Thoracic aorta (tissue), 2 donors: ENCODE measurements at regions not wholly inside any gene's neighbourhood (a gene's known extent, or its start where the extent isn't known, plus 50 kb on each side); places are given as distances from the start of the nearest gene placed in this dataset.

Experiments
- ATAC-seq: fragments of 150-250 bp; one replicate; pipeline ENCODE4 v1.8.0; 2017; ENCODE audit warnings: low read depth; ENCODE audit not compliant: insufficient number of reproducible peaks, low FRiP score
- DNase-seq: peaks from one replicate; pipeline ENCODE4 v3.0.0-alpha.2; 2020; ENCODE audit warnings: low spot score
- H3K27ac ChIP-seq, 2 donors: fragments of 200-600 bp; sonication (generic); 1 replicate in 1 of 2; 2 replicates in 1 of 2; pipeline ENCODE4 v1.5.1; 2016; ENCODE audit warnings: mild to moderate bottlenecking in 2 of 2, moderate library complexity in 2 of 2
- H3K27me3 ChIP-seq: fragments of 200-600 bp; sonication (generic); replicated peaks from 2 replicates; pipeline ENCODE4 v1.6.0; 2016; ENCODE audit warnings: mild to moderate bottlenecking; ENCODE audit not compliant: insufficient read depth
- H3K36me3 ChIP-seq: fragments of 200-600 bp; sonication (generic); one replicate; pipeline ENCODE4 v1.5.1; 2016
- H3K4me1 ChIP-seq, 2 donors: fragments of 200-600 bp; sonication (generic); 1 replicate in 1 of 2; 2 replicates in 1 of 2; pipeline versions ENCODE4 v1.5.1 to v1.6.0; 2016; ENCODE audit warnings: low read depth in 2 of 2, mild to moderate bottlenecking in 1 of 2; ENCODE audit not compliant: control insufficient read depth in 1 of 2
- H3K4me3 ChIP-seq: fragments of 200-600 bp; sonication (generic); 2 replicates; pipeline ENCODE4 v1.5.1; 2016; ENCODE audit warnings: mild to moderate bottlenecking
- H3K9me3 ChIP-seq: fragments of 200-600 bp; sonication (generic); 2 replicates; pipeline ENCODE4 v1.5.1; 2016
- TF ChIP-seq, protein P1 (sequence below): fragments of 200-600 bp; sonication (generic); IDR thresholded peaks from one replicate; pipeline ENCODE4 v1.5.1; 2019; ENCODE audit warnings: antibody characterized with exemption

DNA sequence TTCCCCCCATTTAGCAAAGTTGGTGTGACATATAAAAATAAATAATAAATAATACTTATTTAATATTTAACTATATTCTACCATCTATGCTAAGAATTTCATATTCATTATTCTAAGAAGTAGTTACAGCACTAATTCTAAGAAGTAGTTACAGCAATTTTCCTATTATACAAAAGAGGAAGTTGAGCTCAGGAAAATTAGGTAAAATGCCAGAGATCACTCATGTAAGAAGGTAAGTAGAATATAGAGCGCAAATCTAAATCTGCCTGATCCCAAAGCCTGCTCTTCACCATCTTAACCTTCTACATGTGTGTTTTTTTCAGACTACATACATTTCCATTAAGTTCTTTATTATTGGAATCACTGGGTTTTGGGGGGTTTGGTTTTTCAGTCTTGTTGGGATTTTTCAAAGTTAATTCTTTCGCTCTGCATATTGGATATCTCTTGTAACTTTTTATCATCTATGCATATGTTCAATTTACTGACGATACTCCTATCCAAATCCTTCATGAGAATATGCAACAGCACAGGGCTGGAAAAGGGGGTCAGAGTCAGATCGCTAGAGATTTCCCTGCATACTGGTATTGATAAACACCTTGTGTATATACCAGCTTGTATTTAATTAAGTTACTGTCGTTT lies 852.1 kb downstream of the MAT2B start:
- TF ChIP-seq, protein P1, sequence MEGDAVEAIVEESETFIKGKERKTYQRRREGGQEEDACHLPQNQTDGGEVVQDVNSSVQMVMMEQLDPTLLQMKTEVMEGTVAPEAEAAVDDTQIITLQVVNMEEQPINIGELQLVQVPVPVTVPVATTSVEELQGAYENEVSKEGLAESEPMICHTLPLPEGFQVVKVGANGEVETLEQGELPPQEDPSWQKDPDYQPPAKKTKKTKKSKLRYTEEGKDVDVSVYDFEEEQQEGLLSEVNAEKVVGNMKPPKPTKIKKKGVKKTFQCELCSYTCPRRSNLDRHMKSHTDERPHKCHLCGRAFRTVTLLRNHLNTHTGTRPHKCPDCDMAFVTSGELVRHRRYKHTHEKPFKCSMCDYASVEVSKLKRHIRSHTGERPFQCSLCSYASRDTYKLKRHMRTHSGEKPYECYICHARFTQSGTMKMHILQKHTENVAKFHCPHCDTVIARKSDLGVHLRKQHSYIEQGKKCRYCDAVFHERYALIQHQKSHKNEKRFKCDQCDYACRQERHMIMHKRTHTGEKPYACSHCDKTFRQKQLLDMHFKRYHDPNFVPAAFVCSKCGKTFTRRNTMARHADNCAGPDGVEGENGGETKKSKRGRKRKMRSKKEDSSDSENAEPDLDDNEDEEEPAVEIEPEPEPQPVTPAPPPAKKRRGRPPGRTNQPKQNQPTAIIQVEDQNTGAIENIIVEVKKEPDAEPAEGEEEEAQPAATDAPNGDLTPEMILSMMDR, result no peak

DNA sequence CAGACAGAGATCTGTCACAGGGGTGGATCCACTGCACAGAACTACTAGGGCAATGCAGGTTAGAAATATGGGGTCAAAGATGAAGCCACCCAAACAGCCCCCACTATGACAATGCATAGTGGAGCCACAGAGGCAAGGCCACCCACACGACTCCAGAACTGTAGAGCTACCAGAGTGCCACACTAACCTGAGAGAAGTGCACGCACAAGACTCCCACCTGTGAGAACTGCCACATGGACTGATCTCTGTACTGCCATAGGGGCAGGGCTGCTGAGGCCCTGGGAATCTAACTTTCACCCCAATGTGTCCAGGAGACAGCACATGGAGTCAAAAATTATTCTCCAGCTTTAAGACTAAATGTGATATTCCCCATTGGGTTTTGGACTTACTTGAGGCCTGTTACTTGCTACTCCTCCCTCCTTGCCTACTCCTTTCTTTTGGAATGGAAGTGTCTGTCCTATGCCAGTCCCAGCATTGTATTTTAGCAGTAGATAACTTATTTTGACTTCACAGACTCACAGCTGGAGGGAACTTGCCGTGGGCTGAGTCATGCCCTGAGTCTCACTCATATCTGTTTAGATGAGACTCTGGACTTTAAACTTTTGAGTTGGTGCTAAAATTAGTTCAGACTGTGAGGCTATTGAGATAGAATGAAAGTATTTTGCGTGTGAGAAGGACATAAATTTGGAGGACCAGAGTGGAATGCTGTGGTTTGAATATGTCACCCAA lies 853.3 kb downstream of the MAT2B start:
- TF ChIP-seq, protein P1, result no peak
- DNase-seq, result no peak
- H3K4me3 ChIP-seq, result no peak overlapping the region
- no peak for ATAC-seq
- H3K36me3 ChIP-seq, result no peaks in the 10 kb centered on the region
- H3K9me3 ChIP-seq, result no peaks in the 10 kb centered on the region
- H3K27ac ChIP-seq, result no peak overlapping the region
- H3K4me1 ChIP-seq, result no peaks in the 10 kb centered on the region
- H3K27me3 ChIP-seq, result no peaks in the 10 kb centered on the region

More for the DNA sequence above, 852.1 kb downstream of the MAT2B start:
- no peak for ATAC-seq
- Histone ChIP-seq H3K4me3 (no peak overlapping the region), H3K27ac (no peak overlapping the region), H3K9me3 (no peaks in the 10 kb centered on the region), H3K4me1 (no peaks in the 10 kb centered on the region), H3K36me3 (no peaks in the 10 kb centered on the region), H3K27me3 (no peaks in the 10 kb centered on the region)
- no peak for DNase-seq

DNA sequence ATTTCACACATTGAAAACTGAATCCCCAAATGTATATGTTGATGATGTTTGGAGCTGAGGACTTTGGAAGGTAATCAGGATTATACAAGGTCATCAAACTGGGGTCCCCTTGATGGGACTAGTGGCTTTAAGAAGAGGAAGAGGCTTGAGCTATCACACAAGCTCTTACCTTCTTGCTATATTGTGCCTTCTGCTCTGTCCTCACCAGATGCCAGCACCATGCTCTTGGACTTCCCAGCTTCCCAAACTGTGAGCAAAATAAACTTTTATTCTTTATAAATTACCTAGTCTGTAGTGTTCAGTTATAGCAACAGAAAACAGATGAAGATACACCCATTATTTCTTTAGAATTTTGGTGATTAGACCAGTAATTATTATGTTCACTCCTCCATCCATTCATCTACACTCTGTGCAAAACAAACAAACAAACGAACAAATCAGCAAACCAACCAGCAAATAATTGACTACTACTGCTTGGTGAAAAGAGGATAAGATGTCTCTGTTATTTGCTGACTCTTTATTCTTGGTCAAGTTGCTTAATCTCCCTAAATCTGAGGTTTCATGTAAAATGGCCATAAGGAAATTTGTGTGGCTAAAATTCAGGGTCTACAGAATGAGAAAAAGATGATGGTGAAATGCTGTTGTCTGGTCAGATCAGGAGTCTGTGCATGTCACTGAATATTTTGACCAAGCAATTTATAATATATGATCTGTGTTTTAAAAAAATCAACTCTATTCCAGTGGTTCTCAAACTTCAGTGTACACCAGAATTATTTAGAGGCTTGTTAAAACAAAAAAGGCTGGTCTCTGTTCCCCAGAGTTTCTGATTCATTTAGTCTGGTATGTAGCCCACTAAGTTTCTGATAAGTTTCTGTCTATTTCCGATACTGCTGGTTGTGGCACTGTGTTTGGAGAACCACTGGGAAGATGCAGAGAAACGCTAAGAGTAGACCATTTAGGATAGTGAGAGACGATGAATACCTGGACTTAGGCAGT lies 854.1 kb downstream of the MAT2B start:
- TF ChIP-seq, protein P1, result no peak
- no peaks in the 10 kb centered on the region for H3K36me3 ChIP-seq
- H3K4me3 ChIP-seq, result no peak overlapping the region
- no peaks in the 10 kb centered on the region for H3K4me1 ChIP-seq
- no peak for ATAC-seq
- no peak overlapping the region for H3K27ac ChIP-seq
- DNase-seq, result no peak
- no peaks in the 10 kb centered on the region for H3K27me3 ChIP-seq
- H3K9me3 ChIP-seq, result no peaks in the 10 kb centered on the region

GRCh38 chr5:164360589-164360988 lies 855.2 kb downstream of the MAT2B start:
- TF ChIP-seq, protein P1, result no peak
- H3K27me3 ChIP-seq, result no peaks in the 10 kb centered on the region
- no peak for ATAC-seq
- no peak for DNase-seq
- H3K27ac ChIP-seq, result no peak overlapping the region
- no peaks in the 10 kb centered on the region for H3K36me3 ChIP-seq
- H3K4me3 ChIP-seq, result no peak overlapping the region
- H3K4me1 ChIP-seq, result no peaks in the 10 kb centered on the region
- no peaks in the 10 kb centered on the region for H3K9me3 ChIP-seq

- DNase-seq, result no peak
- ATAC-seq, result no peak
- TF ChIP-seq, protein P1, result no peak
- Histone ChIP-seq H3K27ac (no peak overlapping the region), H3K27me3 (no peaks in the 10 kb centered on the region), H3K9me3 (no peaks in the 10 kb centered on the region), H3K4me3 (no peak overlapping the region), H3K36me3 (no peaks in the 10 kb centered on the region), H3K4me1 (no peaks in the 10 kb centered on the region)
These were observed 856.6 kb downstream of the MAT2B start for GRCh38 chr5:164361986-164362385.
